GM21737 (cell line): ENCODE measurements at regions not wholly inside any gene's neighbourhood (a gene's known extent, or its start where the extent isn't known, plus 50 kb on each side); places are given as distances from the start of the nearest gene placed in this dataset.

ENCODE experiments used
- ATAC-seq: cut with Tn5 transposase; IDR thresholded peaks from one replicate; pipeline ENCODE4 v1.9.1; 2021; ENCODE audit warnings: mild to moderate bottlenecking, moderate library complexity; ENCODE audit not compliant: unreplicated experiment

GRCh38 chr4:188534297-188534696 lies 395.1 kb downstream of the TRIML1 start:
- no peak for ATAC-seq

- no peak for ATAC-seq
Observed at GRCh38 chr4:188534917-188535316, 395.7 kb downstream of the TRIML1 start.

GRCh38 chr4:188536826-188537225 lies 397.6 kb downstream of the TRIML1 start:
- ATAC-seq, result no peak

- no peak for ATAC-seq
Observed at GRCh38 chr4:188550296-188550695, 411.1 kb downstream of the TRIML1 start.

- ATAC-seq, result no peak
Observed at GRCh38 chr4:188551156-188551555, 411.9 kb downstream of the TRIML1 start.

- ATAC-seq, result no peak
Observed at GRCh38 chr4:188552741-188553275, 413.6 kb downstream of the TRIML1 start.

- ATAC-seq, result no peak
Observed at GRCh38 chr4:188554413-188554812, 415.2 kb downstream of the TRIML1 start.

GRCh38 chr4:188573104-188573503 lies 433.9 kb downstream of the TRIML1 start:
- no peak for ATAC-seq

GRCh38 chr4:188578657-188579056 lies 439.4 kb downstream of the TRIML1 start:
- ATAC-seq, result no peak

GRCh38 chr4:188596021-188596420 lies 456.8 kb downstream of the TRIML1 start:
- ATAC-seq, result no peak

GRCh38 chr4:188603646-188604045 lies 464.4 kb downstream of the TRIML1 start:
- ATAC-seq, result no peak

GRCh38 chr4:188606635-188607034 lies 467.4 kb downstream of the TRIML1 start:
- no peak for ATAC-seq

GRCh38 chr4:188611143-188611542 lies 471.9 kb downstream of the TRIML1 start:
- ATAC-seq, result no peak

GRCh38 chr4:188612659-188613058 lies 473.4 kb downstream of the TRIML1 start:
- ATAC-seq, result no peak

GRCh38 chr4:188613976-188614375 lies 474.7 kb downstream of the TRIML1 start:
- ATAC-seq, result no peak

GRCh38 chr4:188619456-188620149 lies 480.4 kb downstream of the TRIML1 start:
- no peak for ATAC-seq

- ATAC-seq, result no peak
Observed at GRCh38 chr4:188620608-188621007, 481.4 kb downstream of the TRIML1 start.

GRCh38 chr4:188623314-188623854 lies 484.1 kb downstream of the TRIML1 start:
- no peak for ATAC-seq

- no peak for ATAC-seq
Observed at GRCh38 chr4:188624370-188624769, 485.1 kb downstream of the TRIML1 start.

- ATAC-seq, result no peak
Observed at GRCh38 chr4:188627892-188628291, 488.7 kb downstream of the TRIML1 start.

- ATAC-seq, result no peak
Observed at GRCh38 chr4:188639479-188640100, 500.3 kb downstream of the TRIML1 start.

- ATAC-seq, result no peak
Observed at GRCh38 chr4:188647820-188648370, 508.7 kb downstream of the TRIML1 start.
